ENCODE measurements at regions not wholly inside any gene's neighbourhood (a gene's known extent, or its start where the extent isn't known, plus 50 kb on each side); places are given as distances from the start of the nearest gene placed in this dataset.

- TF ChIP-seq, protein P1, sequence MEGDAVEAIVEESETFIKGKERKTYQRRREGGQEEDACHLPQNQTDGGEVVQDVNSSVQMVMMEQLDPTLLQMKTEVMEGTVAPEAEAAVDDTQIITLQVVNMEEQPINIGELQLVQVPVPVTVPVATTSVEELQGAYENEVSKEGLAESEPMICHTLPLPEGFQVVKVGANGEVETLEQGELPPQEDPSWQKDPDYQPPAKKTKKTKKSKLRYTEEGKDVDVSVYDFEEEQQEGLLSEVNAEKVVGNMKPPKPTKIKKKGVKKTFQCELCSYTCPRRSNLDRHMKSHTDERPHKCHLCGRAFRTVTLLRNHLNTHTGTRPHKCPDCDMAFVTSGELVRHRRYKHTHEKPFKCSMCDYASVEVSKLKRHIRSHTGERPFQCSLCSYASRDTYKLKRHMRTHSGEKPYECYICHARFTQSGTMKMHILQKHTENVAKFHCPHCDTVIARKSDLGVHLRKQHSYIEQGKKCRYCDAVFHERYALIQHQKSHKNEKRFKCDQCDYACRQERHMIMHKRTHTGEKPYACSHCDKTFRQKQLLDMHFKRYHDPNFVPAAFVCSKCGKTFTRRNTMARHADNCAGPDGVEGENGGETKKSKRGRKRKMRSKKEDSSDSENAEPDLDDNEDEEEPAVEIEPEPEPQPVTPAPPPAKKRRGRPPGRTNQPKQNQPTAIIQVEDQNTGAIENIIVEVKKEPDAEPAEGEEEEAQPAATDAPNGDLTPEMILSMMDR (IDR thresholded peaks at IDR 0.05) = no peak
- TF ChIP-seq ZFX (IDR thresholded peaks at IDR 0.05; ENCODE audit: borderline replicate concordance) = no peak
Measured at GRCh38 chr13:87198371-87198770, 472.8 kb upstream of the SLITRK5 start.

Data from 22Rv1 (cell line).